Neural cell (in vitro differentiated cells): ENCODE measurements at regions not wholly inside any gene's neighbourhood (a gene's known extent, or its start where the extent isn't known, plus 50 kb on each side); places are given as distances from the start of the nearest gene placed in this dataset.

ENCODE experiments used
- EP300 ChIP-seq: fragments of 450-650 bp; conservative IDR thresholded peaks from 2 replicates; pipeline ENCODE4 v1.6.1; 2014; ENCODE audit warnings: antibody characterized with exemption, mild to moderate bottlenecking, moderate library complexity; ENCODE audit not compliant: poor library complexity, severe bottlenecking
- EZH2 ChIP-seq: fragments of 200-600, 300-800 bp; shearing (Covaris generic), sonication (generic); IDR thresholded peaks from 2 replicates; pipeline ENCODE4 v1.6.1; 2014; ENCODE audit warnings: antibody characterized with exemption, low read length, borderline replicate concordance, mild to moderate bottlenecking; ENCODE audit not compliant: insufficient read depth, poor library complexity, severe bottlenecking
- MXI1 ChIP-seq: fragments of 450-650 bp; conservative IDR thresholded peaks from 2 replicates; pipeline ENCODE4 v1.6.1; 2014; ENCODE audit warnings: antibody characterized with exemption, mild to moderate bottlenecking; ENCODE audit not compliant: poor library complexity, severe bottlenecking
- POLR2AphosphoS5 ChIP-seq: IDR thresholded peaks from 2 replicates; pipeline ENCODE4 v1.6.1; 2012
- RAD21 ChIP-seq: fragments of 450-650 bp; conservative IDR thresholded peaks from 2 replicates; pipeline ENCODE4 v1.6.1; 2014; ENCODE audit warnings: antibody characterized with exemption, mild to moderate bottlenecking, moderate library complexity
- SMC3 ChIP-seq: fragments of 450-650 bp; conservative IDR thresholded peaks from 2 replicates; pipeline ENCODE4 v1.6.1; 2014; ENCODE audit warnings: antibody characterized with exemption, mild to moderate bottlenecking, moderate library complexity; ENCODE audit not compliant: poor library complexity
- TAF1 ChIP-seq: IDR thresholded peaks from 2 replicates; pipeline ENCODE4 v1.6.1; 2012; ENCODE audit warnings: low read depth
- TF ChIP-seq, protein P1 (sequence below): fragments of 450-650 bp; IDR thresholded peaks from 2 replicates; pipeline ENCODE4 v1.5.1; 2014; ENCODE audit warnings: antibody characterized with exemption, mild to moderate bottlenecking, moderate library complexity; ENCODE audit not compliant: poor library complexity, severe bottlenecking
- TF ChIP-seq, protein P2 (sequence below): IDR thresholded peaks from 2 replicates; pipeline ENCODE4 v1.6.1; 2012; ENCODE audit warnings: borderline replicate concordance

DNA sequence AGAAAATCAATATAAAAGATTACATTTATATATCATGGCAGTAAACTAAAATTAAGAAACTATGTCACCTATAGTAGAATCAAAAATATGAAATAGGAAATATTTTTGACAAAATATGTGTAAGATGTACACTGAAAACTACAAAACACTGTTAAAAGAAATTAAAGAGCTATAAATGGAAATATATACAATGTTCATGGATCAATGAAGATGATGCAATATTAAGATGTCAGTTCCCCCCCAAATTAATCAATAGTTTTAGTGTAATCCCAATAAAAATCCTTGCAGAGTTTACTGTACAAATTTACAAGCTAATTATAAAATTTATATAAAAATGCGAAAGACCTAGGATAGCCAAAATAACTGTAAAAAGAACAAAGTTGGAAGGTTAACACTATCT, 173.0 kb upstream of the ADRA1B start:
- TF ChIP-seq TAF1 (no peak), EP300 (no peak), POLR2AphosphoS5 (no peak), MXI1 (no peak), RAD21 (no peak), SMC3 (no peak), EZH2 (no peak)
- TF ChIP-seq, protein P1, sequence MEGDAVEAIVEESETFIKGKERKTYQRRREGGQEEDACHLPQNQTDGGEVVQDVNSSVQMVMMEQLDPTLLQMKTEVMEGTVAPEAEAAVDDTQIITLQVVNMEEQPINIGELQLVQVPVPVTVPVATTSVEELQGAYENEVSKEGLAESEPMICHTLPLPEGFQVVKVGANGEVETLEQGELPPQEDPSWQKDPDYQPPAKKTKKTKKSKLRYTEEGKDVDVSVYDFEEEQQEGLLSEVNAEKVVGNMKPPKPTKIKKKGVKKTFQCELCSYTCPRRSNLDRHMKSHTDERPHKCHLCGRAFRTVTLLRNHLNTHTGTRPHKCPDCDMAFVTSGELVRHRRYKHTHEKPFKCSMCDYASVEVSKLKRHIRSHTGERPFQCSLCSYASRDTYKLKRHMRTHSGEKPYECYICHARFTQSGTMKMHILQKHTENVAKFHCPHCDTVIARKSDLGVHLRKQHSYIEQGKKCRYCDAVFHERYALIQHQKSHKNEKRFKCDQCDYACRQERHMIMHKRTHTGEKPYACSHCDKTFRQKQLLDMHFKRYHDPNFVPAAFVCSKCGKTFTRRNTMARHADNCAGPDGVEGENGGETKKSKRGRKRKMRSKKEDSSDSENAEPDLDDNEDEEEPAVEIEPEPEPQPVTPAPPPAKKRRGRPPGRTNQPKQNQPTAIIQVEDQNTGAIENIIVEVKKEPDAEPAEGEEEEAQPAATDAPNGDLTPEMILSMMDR, result no peak
- TF ChIP-seq, protein P2, sequence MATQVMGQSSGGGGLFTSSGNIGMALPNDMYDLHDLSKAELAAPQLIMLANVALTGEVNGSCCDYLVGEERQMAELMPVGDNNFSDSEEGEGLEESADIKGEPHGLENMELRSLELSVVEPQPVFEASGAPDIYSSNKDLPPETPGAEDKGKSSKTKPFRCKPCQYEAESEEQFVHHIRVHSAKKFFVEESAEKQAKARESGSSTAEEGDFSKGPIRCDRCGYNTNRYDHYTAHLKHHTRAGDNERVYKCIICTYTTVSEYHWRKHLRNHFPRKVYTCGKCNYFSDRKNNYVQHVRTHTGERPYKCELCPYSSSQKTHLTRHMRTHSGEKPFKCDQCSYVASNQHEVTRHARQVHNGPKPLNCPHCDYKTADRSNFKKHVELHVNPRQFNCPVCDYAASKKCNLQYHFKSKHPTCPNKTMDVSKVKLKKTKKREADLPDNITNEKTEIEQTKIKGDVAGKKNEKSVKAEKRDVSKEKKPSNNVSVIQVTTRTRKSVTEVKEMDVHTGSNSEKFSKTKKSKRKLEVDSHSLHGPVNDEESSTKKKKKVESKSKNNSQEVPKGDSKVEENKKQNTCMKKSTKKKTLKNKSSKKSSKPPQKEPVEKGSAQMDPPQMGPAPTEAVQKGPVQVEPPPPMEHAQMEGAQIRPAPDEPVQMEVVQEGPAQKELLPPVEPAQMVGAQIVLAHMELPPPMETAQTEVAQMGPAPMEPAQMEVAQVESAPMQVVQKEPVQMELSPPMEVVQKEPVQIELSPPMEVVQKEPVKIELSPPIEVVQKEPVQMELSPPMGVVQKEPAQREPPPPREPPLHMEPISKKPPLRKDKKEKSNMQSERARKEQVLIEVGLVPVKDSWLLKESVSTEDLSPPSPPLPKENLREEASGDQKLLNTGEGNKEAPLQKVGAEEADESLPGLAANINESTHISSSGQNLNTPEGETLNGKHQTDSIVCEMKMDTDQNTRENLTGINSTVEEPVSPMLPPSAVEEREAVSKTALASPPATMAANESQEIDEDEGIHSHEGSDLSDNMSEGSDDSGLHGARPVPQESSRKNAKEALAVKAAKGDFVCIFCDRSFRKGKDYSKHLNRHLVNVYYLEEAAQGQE, result no peak
